ENCODE measurements at regions not wholly inside any gene's neighbourhood (a gene's known extent, or its start where the extent isn't known, plus 50 kb on each side); places are given as distances from the start of the nearest gene placed in this dataset.

DNA sequence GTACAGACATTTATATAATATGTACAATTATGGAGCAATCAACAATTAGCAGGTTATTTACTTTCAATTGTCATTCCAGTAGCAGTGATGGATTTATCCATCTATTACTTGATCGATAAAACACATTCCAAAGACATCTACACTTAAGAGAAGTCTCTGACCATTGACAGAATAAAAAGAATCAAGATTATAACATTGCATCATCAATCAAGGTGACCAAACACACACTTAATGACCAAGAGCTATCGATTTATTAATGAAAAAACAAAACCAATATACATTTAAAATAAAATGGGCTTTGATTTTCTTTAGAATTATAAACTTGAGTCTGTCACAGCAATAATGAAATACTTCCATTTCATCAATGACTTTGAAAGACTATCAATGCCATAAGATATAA lies 170.2 kb upstream of the CDKN3 start:
- Histone ChIP-seq H3K79me2 (replicated peaks; ENCODE audit: insufficient read depth, low read length) (no peaks in the 10 kb centered on the region), H3K9me3 (ENCODE audit: low read length) (no peaks in the 10 kb centered on the region), H3K9me2 (ENCODE audit: insufficient read depth, low read length) (no peaks in the 10 kb centered on the region)

DNA sequence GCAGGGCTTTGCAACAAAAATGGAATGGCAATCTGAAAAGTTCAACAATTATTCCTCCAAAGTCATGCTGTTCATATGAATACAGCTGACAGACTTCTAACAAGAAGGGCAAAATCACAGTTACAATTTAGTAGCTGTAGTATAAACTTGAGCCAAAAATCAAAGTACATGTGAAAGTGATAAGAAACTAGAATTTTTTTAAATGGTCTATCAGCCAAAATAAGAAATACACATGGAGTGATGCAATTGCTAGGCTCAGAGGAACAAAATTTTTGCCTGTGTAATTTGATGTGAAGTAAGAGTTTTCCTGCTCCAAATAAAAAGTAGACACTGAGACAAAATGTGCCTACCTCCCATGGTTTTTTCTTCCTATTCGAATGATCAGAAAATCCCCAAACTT lies 167.7 kb upstream of the CDKN3 start:
- Histone ChIP-seq H4K20me1 (ENCODE audit: insufficient read depth) (no peaks in the 10 kb centered on the region), H3F3A (ENCODE audit: insufficient read depth, low read length, poor library complexity, severe bottlenecking) (no peaks in the 10 kb centered on the region), H3K79me2 (replicated peaks; ENCODE audit: insufficient read depth, low read length) (no peaks in the 10 kb centered on the region), H3K4me3 (ENCODE audit: low read length) (no peak overlapping the region), H3K9ac (ENCODE audit: low read length) (no peak overlapping the region), H3K9me2 (ENCODE audit: insufficient read depth, low read length) (no peaks in the 10 kb centered on the region), H3K27me3 (ENCODE audit: insufficient read depth, low read depth, low read length) (peaks cover 3% of the 10 kb centered on the region), H3K27ac (ENCODE audit: low read length) (no peak overlapping the region), H3K4me2 (ENCODE audit: low read length) (no peak overlapping the region), H3K9me3 (ENCODE audit: low read length) (no peaks in the 10 kb centered on the region), H2AFZ (ENCODE audit: low read depth, low read length) (no peak overlapping the region), H3K36me3 (ENCODE audit: insufficient read depth, low read length) (no peaks in the 10 kb centered on the region)
- TF ChIP-seq TAF1 (IDR thresholded peaks at IDR 0.05; ENCODE audit: low read depth): no peak
- TF ChIP-seq SMC3 (conservative IDR thresholded peaks at IDR 0.05; ENCODE audit: poor library complexity): no peak
- no peak for TF ChIP-seq POLR2AphosphoS5 (IDR thresholded peaks at IDR 0.05)
- TF ChIP-seq EP300 (conservative IDR thresholded peaks at IDR 0.05; ENCODE audit: poor library complexity, severe bottlenecking): no peak
- no peak for TF ChIP-seq RAD21 (conservative IDR thresholded peaks at IDR 0.05)
- TF ChIP-seq, protein P1, sequence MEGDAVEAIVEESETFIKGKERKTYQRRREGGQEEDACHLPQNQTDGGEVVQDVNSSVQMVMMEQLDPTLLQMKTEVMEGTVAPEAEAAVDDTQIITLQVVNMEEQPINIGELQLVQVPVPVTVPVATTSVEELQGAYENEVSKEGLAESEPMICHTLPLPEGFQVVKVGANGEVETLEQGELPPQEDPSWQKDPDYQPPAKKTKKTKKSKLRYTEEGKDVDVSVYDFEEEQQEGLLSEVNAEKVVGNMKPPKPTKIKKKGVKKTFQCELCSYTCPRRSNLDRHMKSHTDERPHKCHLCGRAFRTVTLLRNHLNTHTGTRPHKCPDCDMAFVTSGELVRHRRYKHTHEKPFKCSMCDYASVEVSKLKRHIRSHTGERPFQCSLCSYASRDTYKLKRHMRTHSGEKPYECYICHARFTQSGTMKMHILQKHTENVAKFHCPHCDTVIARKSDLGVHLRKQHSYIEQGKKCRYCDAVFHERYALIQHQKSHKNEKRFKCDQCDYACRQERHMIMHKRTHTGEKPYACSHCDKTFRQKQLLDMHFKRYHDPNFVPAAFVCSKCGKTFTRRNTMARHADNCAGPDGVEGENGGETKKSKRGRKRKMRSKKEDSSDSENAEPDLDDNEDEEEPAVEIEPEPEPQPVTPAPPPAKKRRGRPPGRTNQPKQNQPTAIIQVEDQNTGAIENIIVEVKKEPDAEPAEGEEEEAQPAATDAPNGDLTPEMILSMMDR (IDR thresholded peaks at IDR 0.05; ENCODE audit: poor library complexity, severe bottlenecking): no peak
- TF ChIP-seq EZH2 (IDR thresholded peaks at IDR 0.05; ENCODE audit: borderline replicate concordance, insufficient read depth, low read length, poor library complexity, severe bottlenecking): no peak
- no peak for TF ChIP-seq MXI1 (conservative IDR thresholded peaks at IDR 0.05; ENCODE audit: poor library complexity, severe bottlenecking)
- TF ChIP-seq, protein P2, sequence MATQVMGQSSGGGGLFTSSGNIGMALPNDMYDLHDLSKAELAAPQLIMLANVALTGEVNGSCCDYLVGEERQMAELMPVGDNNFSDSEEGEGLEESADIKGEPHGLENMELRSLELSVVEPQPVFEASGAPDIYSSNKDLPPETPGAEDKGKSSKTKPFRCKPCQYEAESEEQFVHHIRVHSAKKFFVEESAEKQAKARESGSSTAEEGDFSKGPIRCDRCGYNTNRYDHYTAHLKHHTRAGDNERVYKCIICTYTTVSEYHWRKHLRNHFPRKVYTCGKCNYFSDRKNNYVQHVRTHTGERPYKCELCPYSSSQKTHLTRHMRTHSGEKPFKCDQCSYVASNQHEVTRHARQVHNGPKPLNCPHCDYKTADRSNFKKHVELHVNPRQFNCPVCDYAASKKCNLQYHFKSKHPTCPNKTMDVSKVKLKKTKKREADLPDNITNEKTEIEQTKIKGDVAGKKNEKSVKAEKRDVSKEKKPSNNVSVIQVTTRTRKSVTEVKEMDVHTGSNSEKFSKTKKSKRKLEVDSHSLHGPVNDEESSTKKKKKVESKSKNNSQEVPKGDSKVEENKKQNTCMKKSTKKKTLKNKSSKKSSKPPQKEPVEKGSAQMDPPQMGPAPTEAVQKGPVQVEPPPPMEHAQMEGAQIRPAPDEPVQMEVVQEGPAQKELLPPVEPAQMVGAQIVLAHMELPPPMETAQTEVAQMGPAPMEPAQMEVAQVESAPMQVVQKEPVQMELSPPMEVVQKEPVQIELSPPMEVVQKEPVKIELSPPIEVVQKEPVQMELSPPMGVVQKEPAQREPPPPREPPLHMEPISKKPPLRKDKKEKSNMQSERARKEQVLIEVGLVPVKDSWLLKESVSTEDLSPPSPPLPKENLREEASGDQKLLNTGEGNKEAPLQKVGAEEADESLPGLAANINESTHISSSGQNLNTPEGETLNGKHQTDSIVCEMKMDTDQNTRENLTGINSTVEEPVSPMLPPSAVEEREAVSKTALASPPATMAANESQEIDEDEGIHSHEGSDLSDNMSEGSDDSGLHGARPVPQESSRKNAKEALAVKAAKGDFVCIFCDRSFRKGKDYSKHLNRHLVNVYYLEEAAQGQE (IDR thresholded peaks at IDR 0.05; ENCODE audit: borderline replicate concordance): no peak

More for the DNA sequence above, 170.2 kb upstream of the CDKN3 start:
- no peaks in the 10 kb centered on the region for H4K20me1 ChIP-seq (ENCODE audit: insufficient read depth)
- H3K27me3 ChIP-seq (ENCODE audit: insufficient read depth, low read depth, low read length): peaks cover 13% of the 10 kb centered on the region
- no peak overlapping the region for H3K9ac ChIP-seq (ENCODE audit: low read length)
- H3K4me3 ChIP-seq (ENCODE audit: low read length): no peak overlapping the region
- no peaks in the 10 kb centered on the region for H3K36me3 ChIP-seq (ENCODE audit: insufficient read depth, low read length)
- H3F3A ChIP-seq (ENCODE audit: insufficient read depth, low read length, poor library complexity, severe bottlenecking): no peaks in the 10 kb centered on the region
- TF ChIP-seq MXI1 (conservative IDR thresholded peaks at IDR 0.05; ENCODE audit: poor library complexity, severe bottlenecking) (no peak), EZH2 (IDR thresholded peaks at IDR 0.05; ENCODE audit: borderline replicate concordance, insufficient read depth, low read length, poor library complexity, severe bottlenecking) (no peak)
- TF ChIP-seq, protein P1 (IDR thresholded peaks at IDR 0.05; ENCODE audit: poor library complexity, severe bottlenecking): no peak
- H3K4me2 ChIP-seq (ENCODE audit: low read length): no peak overlapping the region
- H2AFZ ChIP-seq (ENCODE audit: low read depth, low read length): no peak overlapping the region
- no peak overlapping the region for H3K27ac ChIP-seq (ENCODE audit: low read length)

Data from neural cell (in vitro differentiated cells).